ENCODE measurements at regions not wholly inside any gene's neighbourhood (a gene's known extent, or its start where the extent isn't known, plus 50 kb on each side); places are given as distances from the start of the nearest gene placed in this dataset.
A peak's percentile ranks its signal among the peaks of the same experiment; 100 is the strongest.

GRCh38 chr4:123588631-123589241, 192.1 kb downstream of the SPRY1 start:
- Histone ChIP-seq H3K27me3 (ENCODE audit: insufficient read depth) (no peaks in the 10 kb centered on the region), H3K27ac (ENCODE audit: low read depth in 2 of 2, low read length in 1 of 2) (peak overlapping the region in 1 of 2 experiments; percentile 60; a peak in 3 of 4 replicates), H4K20me1 (ENCODE audit: insufficient read depth) (no peaks in the 10 kb centered on the region), H3K9me3 (no peaks in the 10 kb centered on the region), H3K4me1 (ENCODE audit: control insufficient read depth in 1 of 2, insufficient read depth in 2 of 2, low read depth in 1 of 2, low read length in 1 of 2) (peaks cover 6 to 7% of the 10 kb centered on the region in 2 experiments; a peak in 2 of 4 replicates), H3K4me3 (ENCODE audit: low read depth in 2 of 2, low read length in 1 of 2) (no peak overlapping the region), H2AFZ (ENCODE audit: low read depth) (no peak overlapping the region), H3K9me2 (no peaks in the 10 kb centered on the region), H3K36me3 (replicated peaks in 1 of 2; ENCODE audit: control insufficient read depth in 1 of 2, insufficient read depth in 2 of 2, low read length in 1 of 2) (no peaks in the 10 kb centered on the region), H3K79me2 (ENCODE audit: insufficient read depth) (no peaks in the 10 kb centered on the region), H3K9ac (no peak overlapping the region), H3K4me2 (0 out of 2 replicates have a peak overlapping the region, but pooled peaks have one; percentile 42), H3F3A (replicated peaks; ENCODE audit: insufficient read depth) (no peaks in the 10 kb centered on the region)
- DNase-seq, result no peak
- no peak for TF ChIP-seq EP300 (IDR thresholded peaks at IDR 0.05; ENCODE audit: borderline replicate concordance in 1 of 2, low read depth in 1 of 2, low read length in 1 of 2)
- TF ChIP-seq RXRA (IDR thresholded peaks at IDR 0.05; ENCODE audit: borderline replicate concordance, low read depth), result no peak
- TF ChIP-seq, protein P1, sequence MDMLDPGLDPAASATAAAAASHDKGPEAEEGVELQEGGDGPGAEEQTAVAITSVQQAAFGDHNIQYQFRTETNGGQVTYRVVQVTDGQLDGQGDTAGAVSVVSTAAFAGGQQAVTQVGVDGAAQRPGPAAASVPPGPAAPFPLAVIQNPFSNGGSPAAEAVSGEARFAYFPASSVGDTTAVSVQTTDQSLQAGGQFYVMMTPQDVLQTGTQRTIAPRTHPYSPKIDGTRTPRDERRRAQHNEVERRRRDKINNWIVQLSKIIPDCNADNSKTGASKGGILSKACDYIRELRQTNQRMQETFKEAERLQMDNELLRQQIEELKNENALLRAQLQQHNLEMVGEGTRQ (IDR thresholded peaks at IDR 0.05; ENCODE audit: borderline replicate concordance, low read depth, low read length), result no peak
- TF ChIP-seq POLR2AphosphoS5 (IDR thresholded peaks at IDR 0.05; ENCODE audit: low read depth, low read length), result no peak
- no peak for TF ChIP-seq TCF12 (IDR thresholded peaks at IDR 0.05)
- no peak for TF ChIP-seq SIN3A (IDR thresholded peaks at IDR 0.05; ENCODE audit: borderline replicate concordance, low read depth, low read length)
- POLR2A ChIA-PET, result no interaction called here
- CTCF ChIA-PET, result interaction anchor here (0.7 kb wide), 1 partner anchor 24 kb away, joined by 3 read pairs; no protein-coding TSS in a partner anchor
- 92% methylated on average over 8 of the region's 8 CpGs for WGBS (ENCODE audit: low lambda C conversion rate)

DNA sequence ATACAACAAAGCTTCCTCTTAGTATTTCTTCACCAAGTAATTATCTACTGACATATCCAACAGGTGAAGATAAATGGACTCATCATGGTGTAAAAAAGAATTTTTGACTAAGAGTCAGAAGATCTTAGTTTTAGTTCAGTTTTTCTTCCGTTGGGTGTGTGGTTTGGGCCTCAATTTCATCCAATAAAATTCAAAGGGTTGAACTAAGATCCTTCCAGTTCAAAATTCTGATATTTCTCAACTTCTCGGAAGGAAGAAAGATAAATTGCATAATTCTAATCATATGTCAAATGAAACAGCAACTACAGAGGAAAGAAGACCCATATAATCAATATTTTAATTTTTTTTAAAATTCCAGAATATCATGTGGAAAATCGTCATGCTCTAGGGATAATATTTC, 192.7 kb downstream of the SPRY1 start:
- Histone ChIP-seq H3K27ac (ENCODE audit: low read depth in 2 of 2, low read length in 1 of 2) (no peak overlapping the region), H3K4me2 (no peak overlapping the region), H3K4me3 (ENCODE audit: low read depth in 2 of 2, low read length in 1 of 2) (no peak overlapping the region), H3K36me3 (replicated peaks in 1 of 2; ENCODE audit: control insufficient read depth in 1 of 2, insufficient read depth in 2 of 2, low read length in 1 of 2) (no peaks in the 10 kb centered on the region), H3K9ac (no peak overlapping the region), H4K20me1 (ENCODE audit: insufficient read depth) (no peaks in the 10 kb centered on the region), H3K4me1 (ENCODE audit: control insufficient read depth in 1 of 2, insufficient read depth in 2 of 2, low read depth in 1 of 2, low read length in 1 of 2) (peaks cover 6 to 7% of the 10 kb centered on the region in 2 experiments; a peak in 2 of 4 replicates), H3F3A (replicated peaks; ENCODE audit: insufficient read depth) (no peaks in the 10 kb centered on the region), H3K9me3 (no peaks in the 10 kb centered on the region), H3K27me3 (ENCODE audit: insufficient read depth) (no peaks in the 10 kb centered on the region), H2AFZ (ENCODE audit: low read depth) (no peak overlapping the region), H3K79me2 (ENCODE audit: insufficient read depth) (no peaks in the 10 kb centered on the region), H3K9me2 (no peaks in the 10 kb centered on the region)
- ChIA-PET CTCF (interaction anchor here (0.7 to 1.1 kb wide), 2 partner anchors 12 to 25 kb away, joined by 3 read pairs; no protein-coding TSS in a partner anchor), POLR2A (no interaction called here)
- no peak for DNase-seq
- 94% methylated on average over 3 of the region's 3 CpGs for WGBS (ENCODE audit: low lambda C conversion rate)
- TF ChIP-seq EZH2phosphoT487 (IDR thresholded peaks at IDR 0.05; ENCODE audit: borderline replicate concordance, low read depth), result no peak
- TF ChIP-seq TEAD4 (IDR thresholded peaks at IDR 0.05; ENCODE audit: borderline replicate concordance, insufficient read depth), result no peak
- TF ChIP-seq RXRA (IDR thresholded peaks at IDR 0.05; ENCODE audit: borderline replicate concordance, low read depth), result no peak
- TF ChIP-seq TCF12 (IDR thresholded peaks at IDR 0.05), result no peak

GRCh38 chr4:123591875-123592274, 195.3 kb downstream of the SPRY1 start:
- ChIA-PET CTCF (no interaction called here), POLR2A (no interaction called here)
- no peak overlapping the region for H3K4me2 ChIP-seq
- no peaks in the 10 kb centered on the region for H3K9me3 ChIP-seq
- no peaks in the 10 kb centered on the region for H3K36me3 ChIP-seq (replicated peaks in 1 of 2; ENCODE audit: control insufficient read depth in 1 of 2, insufficient read depth in 2 of 2, low read length in 1 of 2)
- H3K79me2 ChIP-seq (ENCODE audit: insufficient read depth), result no peaks in the 10 kb centered on the region
- no peaks in the 10 kb centered on the region for H4K20me1 ChIP-seq (ENCODE audit: insufficient read depth)
- H3K27me3 ChIP-seq (ENCODE audit: insufficient read depth), result no peaks in the 10 kb centered on the region
- WGBS (ENCODE audit: low lambda C conversion rate), result 86% methylated on average over 2 of the region's 2 CpGs
- no peaks in the 10 kb centered on the region for H3F3A ChIP-seq (replicated peaks; ENCODE audit: insufficient read depth)
- H2AFZ ChIP-seq (ENCODE audit: low read depth), result no peak overlapping the region
- H3K4me3 ChIP-seq (ENCODE audit: low read depth in 2 of 2, low read length in 1 of 2), result no peak overlapping the region
- H3K9me2 ChIP-seq, result no peaks in the 10 kb centered on the region
- H3K27ac ChIP-seq (ENCODE audit: low read depth in 2 of 2, low read length in 1 of 2), result no peak overlapping the region
- DNase-seq, result no peak
- no peak overlapping the region for H3K9ac ChIP-seq
- H3K4me1 ChIP-seq (ENCODE audit: control insufficient read depth in 1 of 2, insufficient read depth in 2 of 2, low read depth in 1 of 2, low read length in 1 of 2), result peaks cover 6 to 7% of the 10 kb centered on the region in 2 experiments; a peak in 2 of 4 replicates
- TF ChIP-seq RCOR1 (IDR thresholded peaks at IDR 0.05; ENCODE audit: low read length), result no peak
- TF ChIP-seq TCF12 (IDR thresholded peaks at IDR 0.05), result no peak
- no peak for TF ChIP-seq GATA2 (CRISPR knock-in tag; IDR thresholded peaks at IDR 0.05)
- no peak for TF ChIP-seq MXI1 (IDR thresholded peaks at IDR 0.05; ENCODE audit: low read depth, low read length)
- TF ChIP-seq SIN3A (IDR thresholded peaks at IDR 0.05; ENCODE audit: borderline replicate concordance, low read depth, low read length), result no peak
- no peak for TF ChIP-seq JUND (IDR thresholded peaks at IDR 0.05)
- TF ChIP-seq PBX3 (IDR thresholded peaks at IDR 0.05), result no peak
- no peak for TF ChIP-seq YY1 (IDR thresholded peaks at IDR 0.05; ENCODE audit: low read depth)
- no peak for TF ChIP-seq TAF1 (IDR thresholded peaks at IDR 0.05; ENCODE audit: borderline replicate concordance, low read depth, low read length)
- TF ChIP-seq, protein P1 (IDR thresholded peaks at IDR 0.05; ENCODE audit: borderline replicate concordance, low read depth, low read length), result no peak
- TF ChIP-seq, protein P2, sequence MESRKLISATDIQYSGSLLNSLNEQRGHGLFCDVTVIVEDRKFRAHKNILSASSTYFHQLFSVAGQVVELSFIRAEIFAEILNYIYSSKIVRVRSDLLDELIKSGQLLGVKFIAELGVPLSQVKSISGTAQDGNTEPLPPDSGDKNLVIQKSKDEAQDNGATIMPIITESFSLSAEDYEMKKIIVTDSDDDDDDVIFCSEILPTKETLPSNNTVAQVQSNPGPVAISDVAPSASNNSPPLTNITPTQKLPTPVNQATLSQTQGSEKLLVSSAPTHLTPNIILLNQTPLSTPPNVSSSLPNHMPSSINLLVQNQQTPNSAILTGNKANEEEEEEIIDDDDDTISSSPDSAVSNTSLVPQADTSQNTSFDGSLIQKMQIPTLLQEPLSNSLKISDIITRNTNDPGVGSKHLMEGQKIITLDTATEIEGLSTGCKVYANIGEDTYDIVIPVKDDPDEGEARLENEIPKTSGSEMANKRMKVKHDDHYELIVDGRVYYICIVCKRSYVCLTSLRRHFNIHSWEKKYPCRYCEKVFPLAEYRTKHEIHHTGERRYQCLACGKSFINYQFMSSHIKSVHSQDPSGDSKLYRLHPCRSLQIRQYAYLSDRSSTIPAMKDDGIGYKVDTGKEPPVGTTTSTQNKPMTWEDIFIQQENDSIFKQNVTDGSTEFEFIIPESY (IDR thresholded peaks at IDR 0.05; ENCODE audit: borderline replicate concordance, low read depth), result no peak

Measured in SK-N-SH (cell line).